NCI-H1417 (cell line): ENCODE measurements at regions not wholly inside any gene's neighbourhood (a gene's known extent, or its start where the extent isn't known, plus 50 kb on each side); places are given as distances from the start of the nearest gene placed in this dataset.
A peak's percentile ranks its signal among the peaks of the same experiment; 100 is the strongest.
"Not testable (repeated sequence)": the region's sequence is repeated elsewhere in the genome, so short reads cannot be mapped to it uniquely, and the experiment has no call there.

Source experiments
- DNase-seq, 3 experiments: peaks; one replicate each; lab custom pipeline; 2025; lab: John Stamatoyannopoulos, UW

DNA sequence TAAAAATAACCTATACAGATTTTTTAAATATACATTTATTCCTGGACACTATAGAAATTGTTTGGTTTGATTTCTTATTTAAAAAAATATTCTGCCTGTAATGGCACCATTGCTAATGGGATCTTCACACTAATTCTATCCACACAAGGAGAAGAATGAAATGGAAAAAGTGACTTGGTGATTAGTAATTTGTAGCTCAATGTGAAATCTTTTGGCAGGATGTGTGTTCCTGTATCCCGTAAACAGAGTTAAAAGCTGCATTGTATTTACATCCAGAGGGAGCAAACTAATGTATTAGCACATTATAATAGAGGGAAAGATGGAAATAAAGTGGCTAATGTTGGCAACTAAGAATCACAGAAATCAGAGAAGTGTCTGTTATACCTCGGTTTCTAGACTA is 1455.3 kb upstream of the FLRT2 start:
- no peak for DNase-seq

DNA sequence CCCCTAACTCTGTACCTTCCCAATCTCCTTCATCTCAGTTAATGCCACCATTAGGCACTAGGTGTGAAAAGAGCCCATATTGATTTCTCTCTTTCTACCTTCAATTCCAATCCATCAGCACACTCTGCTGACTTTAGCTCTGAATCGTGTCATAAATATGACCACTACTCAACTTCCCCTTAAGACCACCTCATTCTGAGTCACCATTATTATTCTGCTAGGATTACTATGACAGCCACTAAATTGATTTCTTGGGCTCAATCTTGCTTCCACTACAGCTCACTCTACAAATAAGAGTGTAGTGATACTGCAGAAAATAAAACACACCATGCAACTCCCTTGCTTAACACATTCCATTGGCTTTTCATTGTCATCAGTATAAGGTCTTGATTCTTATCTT is 1449.0 kb upstream of the FLRT2 start:
- no peak for DNase-seq

DNA sequence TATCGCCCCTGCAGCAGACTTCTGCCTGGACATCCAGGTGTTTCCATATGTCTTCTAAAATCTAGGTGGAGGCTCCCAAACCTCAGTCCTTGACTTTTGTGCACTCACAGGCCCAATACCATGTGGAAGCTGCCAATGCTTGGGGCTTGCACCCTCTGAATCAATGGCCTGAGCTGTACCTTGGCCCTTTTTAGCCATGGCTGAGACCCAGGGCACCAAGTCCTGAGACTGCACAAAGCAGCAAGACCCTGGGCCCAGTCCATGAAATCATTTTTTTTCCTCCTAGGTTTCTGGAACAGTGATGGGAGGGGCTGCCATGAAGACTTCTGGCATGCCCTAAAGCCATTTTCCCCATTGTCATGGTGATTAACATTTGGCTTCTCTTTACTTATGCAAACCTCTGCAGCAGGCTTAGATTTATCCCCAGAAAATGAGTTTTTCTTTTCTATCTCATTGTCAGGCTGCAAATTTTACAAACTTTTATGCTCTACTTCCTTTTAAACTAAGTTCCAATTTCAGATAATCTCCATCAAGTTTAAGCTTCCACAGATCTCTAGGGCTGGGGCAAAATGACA is 1445.8 kb upstream of the FLRT2 start:
- no peak for DNase-seq

GRCh38 chr14:84085493-84085892 is 1444.5 kb upstream of the FLRT2 start:
- no peak for DNase-seq

GRCh38 chr14:84086714-84087113 is 1443.2 kb upstream of the FLRT2 start:
- no peak for DNase-seq

GRCh38 chr14:84087986-84088531 is 1441.9 kb upstream of the FLRT2 start:
- no peak for DNase-seq

DNA sequence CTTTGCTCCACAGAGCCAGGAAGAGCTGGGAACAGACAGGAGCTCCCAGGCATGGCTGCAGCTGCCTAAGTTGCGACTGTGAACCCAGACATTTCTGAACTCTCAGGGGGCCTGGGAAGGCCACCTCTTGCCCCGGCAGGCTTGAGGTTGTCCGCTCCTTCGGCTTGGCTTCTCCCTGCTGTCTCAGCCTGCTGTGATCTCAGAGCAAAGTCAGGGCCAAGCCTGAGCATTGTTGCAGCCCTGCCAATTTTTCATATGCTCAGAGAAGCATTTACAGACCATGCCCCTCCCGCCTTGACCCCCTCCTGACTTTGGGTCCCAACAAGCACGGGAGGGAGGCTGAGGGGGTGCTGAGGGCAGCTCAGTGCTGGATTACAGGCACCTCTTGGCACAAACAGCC is 1439.1 kb upstream of the FLRT2 start:
- no peak for DNase-seq

GRCh38 chr14:84095681-84096080 is 1434.3 kb upstream of the FLRT2 start:
- DNase-seq, result no peak

DNA sequence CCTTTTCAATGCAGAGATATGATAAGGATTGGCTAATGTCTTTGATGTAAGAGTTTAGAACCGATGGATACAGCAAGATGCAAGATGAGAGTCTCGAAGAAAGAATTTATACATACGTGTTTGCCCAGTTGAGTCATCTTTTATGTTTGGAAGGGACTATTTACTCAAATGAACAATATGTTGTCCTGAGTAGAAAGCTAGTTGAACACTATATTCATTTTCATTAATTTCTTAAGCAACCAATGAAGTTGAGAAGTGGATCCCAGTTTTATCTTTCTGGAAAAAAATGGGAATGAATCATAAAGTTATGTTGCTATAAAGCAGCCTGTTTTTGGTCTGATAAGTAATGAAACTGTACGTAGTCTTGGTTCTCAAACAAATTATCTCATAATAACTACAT is 1431.7 kb upstream of the FLRT2 start:
- no peak for DNase-seq

- DNase-seq, result not testable (repeated sequence)
Observed at GRCh38 chr14:84099560-84099959, 1430.4 kb upstream of the FLRT2 start.

- no peak for DNase-seq
Observed at GRCh38 chr14:84107835-84108343, 1422.1 kb upstream of the FLRT2 start.

DNA sequence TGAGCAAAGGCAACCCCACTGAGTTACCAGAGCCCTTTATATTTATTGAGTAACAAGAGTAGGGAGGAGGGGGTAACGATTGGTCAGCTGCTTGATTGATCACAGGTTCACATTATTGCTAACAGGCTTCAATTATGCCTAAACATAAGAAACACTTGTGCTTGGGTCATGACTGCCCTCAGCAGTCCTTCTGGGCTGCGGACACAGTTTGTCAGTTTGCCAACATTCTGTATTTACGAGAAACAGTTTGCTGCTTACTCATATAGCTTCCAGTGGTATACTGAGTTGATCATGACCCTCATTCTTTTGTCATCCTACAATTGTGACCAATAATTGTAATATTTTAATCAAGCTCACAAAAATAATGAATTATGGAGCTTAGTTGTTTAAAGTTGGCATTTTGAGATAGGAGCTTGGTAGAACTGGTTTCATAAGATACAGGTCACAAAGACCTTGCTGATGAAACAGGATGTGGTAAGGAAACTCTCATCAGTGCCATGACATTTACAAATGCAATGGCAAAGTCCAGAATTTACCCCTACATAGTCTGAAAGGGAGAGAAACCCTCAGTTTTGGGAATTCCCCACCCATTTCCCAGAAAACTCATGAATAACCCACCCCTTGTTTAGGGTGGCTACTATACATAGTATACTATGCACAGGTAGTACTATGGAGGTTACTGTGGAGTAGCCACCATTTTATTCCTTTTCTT is 1421.0 kb upstream of the FLRT2 start:
- DNase-seq, result no peak

GRCh38 chr14:84112589-84112988 is 1417.4 kb upstream of the FLRT2 start:
- no peak for DNase-seq

GRCh38 chr14:84125676-84126075 is 1404.3 kb upstream of the FLRT2 start:
- no peak for DNase-seq

- DNase-seq, result no peak
Observed at GRCh38 chr14:84127495-84127894, 1402.4 kb upstream of the FLRT2 start.

DNA sequence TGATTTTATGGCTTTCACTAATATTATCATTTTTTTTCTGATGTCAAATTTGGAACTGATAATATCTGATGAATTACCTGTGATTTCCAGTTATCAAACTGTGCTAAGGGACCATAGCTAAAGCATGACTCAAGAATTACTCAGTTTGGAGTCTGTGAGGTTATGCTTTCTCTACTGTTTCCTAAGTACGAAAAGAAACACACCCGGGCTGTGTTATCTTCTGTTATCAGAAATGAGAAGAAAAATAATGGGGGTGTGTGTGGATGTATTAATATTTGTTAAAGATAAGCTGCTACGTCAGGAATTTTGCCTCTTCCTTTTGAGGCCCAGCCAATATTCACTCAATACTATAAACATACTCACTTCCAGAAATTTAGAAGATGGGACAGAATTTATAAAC is 1401.9 kb upstream of the FLRT2 start:
- no peak for DNase-seq

DNA sequence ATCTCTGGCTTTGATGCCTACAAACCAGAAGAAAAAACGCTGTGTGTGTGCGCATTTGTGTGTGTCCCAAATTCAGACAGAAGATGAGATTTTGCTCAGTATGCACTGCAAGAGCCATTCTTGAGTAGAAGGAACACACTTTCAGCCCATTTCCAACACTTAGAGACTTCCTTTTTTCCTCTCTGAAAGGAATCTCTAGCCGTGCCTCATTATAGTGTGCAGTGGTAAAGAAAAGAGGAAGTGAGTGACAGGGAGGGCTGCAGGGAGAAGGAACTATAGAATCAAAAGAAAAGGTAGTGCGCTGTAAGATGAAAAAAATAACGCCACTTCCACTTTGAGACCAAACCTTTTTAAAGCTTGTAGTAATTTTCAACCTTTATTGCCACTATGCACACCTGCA is 1400.9 kb upstream of the FLRT2 start:
- no peak for DNase-seq

DNA sequence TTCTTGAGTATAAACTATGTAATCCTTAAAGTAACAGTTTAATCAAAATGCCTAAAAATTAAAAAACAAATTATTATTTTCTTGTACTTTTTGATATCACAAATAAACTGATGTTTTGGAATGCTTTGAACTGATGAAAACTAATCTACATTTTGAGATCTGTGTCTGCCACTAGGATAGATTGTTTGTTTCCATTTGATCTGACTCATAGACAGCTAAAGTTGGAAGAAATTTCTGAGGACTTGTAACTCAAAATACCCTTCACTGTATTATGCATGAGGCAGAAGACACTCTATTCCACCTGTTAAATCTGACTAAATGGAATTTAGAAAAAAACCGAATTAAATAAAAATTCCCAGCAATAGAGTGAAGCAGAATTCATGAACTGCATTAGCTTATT is 1400.0 kb upstream of the FLRT2 start:
- no peak for DNase-seq

DNA sequence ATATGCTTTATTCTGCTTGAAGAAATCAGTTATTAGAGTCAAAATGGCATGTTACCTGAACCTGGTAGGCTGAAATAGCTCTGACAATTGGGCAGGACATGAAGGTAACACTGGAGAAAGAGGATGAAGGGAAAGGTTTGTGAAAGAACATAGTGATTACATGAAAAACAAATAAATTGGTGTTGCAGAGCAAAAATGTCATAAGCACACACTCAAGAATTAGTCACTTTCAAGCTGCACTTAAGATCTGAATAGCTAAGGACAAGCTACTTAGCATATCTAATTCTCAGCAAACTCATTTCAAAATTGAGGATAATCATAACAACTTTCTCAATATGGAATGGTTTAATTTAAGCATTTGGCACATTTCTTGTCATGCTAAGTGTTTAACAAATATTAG is 1398.0 kb upstream of the FLRT2 start:
- no peak for DNase-seq

DNA sequence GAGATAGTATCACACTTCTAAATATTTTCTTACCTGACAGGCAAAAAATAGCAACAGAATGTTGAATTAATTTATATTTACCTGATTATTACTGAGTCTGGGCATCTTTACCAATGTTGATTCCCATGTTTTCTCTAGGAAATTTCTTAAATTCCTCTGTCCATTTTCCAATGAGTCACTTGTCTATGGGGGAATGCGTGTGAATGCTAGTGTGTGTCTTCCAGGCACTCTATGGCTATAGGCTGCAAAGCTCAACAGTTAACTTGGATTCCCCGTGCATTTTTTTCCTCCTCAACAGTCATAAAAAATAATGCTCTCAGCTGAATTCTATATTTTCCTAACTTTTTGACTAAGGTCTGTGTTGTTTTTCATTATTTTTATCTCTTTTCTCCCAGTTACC is 1385.8 kb upstream of the FLRT2 start:
- DNase-seq, result no peak

DNA sequence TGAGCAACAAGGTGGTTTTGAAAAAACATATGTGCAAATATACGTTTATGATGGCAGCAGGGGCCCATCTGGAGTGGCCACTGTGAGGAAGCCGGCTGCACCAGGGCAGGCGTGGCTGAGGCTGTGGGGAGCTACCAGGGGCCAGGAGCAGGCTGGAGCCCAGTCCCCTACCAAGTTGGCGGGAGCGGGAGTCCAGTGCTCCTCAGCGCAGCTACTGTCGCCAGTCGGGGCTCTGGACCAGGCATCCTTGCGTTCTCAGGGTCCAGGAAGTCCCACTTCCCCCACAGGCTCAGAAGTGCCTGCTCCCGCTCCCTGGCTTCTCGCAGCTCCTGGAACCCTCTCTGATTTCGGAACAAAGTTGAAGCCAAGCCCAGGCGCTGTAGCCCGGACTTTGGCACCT is 1377.5 kb upstream of the FLRT2 start:
- DNase-seq, result no peak

GRCh38 chr14:84162633-84163032 is 1367.3 kb upstream of the FLRT2 start:
- DNase-seq, result peak in 2 of 3 experiments; percentile 41 to 80

DNA sequence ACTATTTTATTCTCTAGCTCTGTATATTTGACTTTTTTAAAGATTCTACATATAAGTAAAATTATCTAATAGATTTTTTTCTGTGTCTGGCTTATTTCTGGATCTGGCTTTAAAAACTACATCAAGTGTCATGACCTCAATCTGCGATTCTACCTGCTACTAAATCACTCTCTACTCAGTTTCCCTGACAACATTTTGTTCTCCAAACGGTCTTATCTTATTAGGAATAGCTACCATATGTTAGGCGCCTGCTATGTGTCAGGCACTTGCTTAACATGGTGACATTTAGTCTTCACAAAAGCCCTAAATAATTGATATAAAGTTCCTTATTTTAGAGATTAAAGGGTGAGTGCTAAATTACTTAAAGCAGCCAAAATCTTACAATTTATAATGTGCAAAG is 1362.9 kb upstream of the FLRT2 start:
- no peak for DNase-seq

- no peak for DNase-seq
Observed at GRCh38 chr14:84180336-84180735, 1349.6 kb upstream of the FLRT2 start.
